SK-MEL-5 (cell line): ENCODE measurements at regions not wholly inside any gene's neighbourhood (a gene's known extent, or its start where the extent isn't known, plus 50 kb on each side); places are given as distances from the start of the nearest gene placed in this dataset.

ENCODE experiments used
- DNase-seq: peaks from one replicate; pipeline ENCODE4 v3.0.0-alpha.2; 2016; ENCODE audit warnings: low read depth, low spot score
- in situ Hi-C: cut with HindIII; loops from 2 replicates; pipeline ENCODE4 v1.10.0; 2016; ENCODE audit warnings: low sequenced_read_pairs, high pct_unique_total_duplicates, low pct_unique_long_range_greater_than_20kb

GRCh38 chr2:190113000-190113399, 50.5 kb upstream of the MSTN start:
- in situ Hi-C loops: no loop called here

More at GRCh38 chr2:190113000-190113399, 50.5 kb upstream of the MSTN start:
- DNase-seq: no peak
